HCT116 (cell line): ENCODE measurements at regions not wholly inside any gene's neighbourhood (a gene's known extent, or its start where the extent isn't known, plus 50 kb on each side); places are given as distances from the start of the nearest gene placed in this dataset.

Experiments
- ATAC-seq: fragments of 200-7000 bp; cut with Tn5 transposase; 2 replicates; pipeline ENCODE4 v1.9.1; 2020; ENCODE audit warnings: mild to moderate bottlenecking, moderate library complexity
- BruUV-seq: library from RNA; stranded (reverse); fragments of 400-500 nt; replicated peaks from 2 replicates; lab custom pipeline; 2021; lab: Mats Ljungman, UMichigan
- CTCF ChIA-PET: fragments of 300-600 bp; sonication (Branson Sonifier 250); formaldehyde crosslinking; loops from one replicate; lab custom pipeline; 2021; ENCODE audit warnings: antibody characterized with exemption; lab: Charles Lee
- POLR2A ChIA-PET: fragments of 300-600, 350-600 bp; sonication (Branson Sonifier 250); formaldehyde crosslinking; loops from one replicate; lab custom pipeline; 2021; ENCODE audit warnings: antibody characterized with exemption; lab: Charles Lee
- RAD21 ChIA-PET, 2 experiments: fragments of 300-600 bp; sonication (Branson Sonifier 250); formaldehyde crosslinking; loops; one replicate each; lab custom pipeline; 2023; ENCODE audit warnings: low total read pairs in 2 of 2; ENCODE audit not compliant: uncharacterized antibody in 2 of 2, unreplicated experiment in 2 of 2, low non-redundant PET in 1 of 2; lab: Charles Lee
- DNase-seq: peaks from one replicate; pipeline ENCODE4 v3.0.0-alpha.2; 2010; ENCODE audit warnings: low read depth, low spot score
- H2AFZ ChIP-seq: fragments of 200-600 bp; shearing (Covaris generic), sonication (generic); 2 replicates; pipeline ENCODE4 v1.6.1; 2017; ENCODE audit warnings: low read depth, mixed run types, mixed read lengths, antibody characterized with exemption, low read length; ENCODE audit not compliant: poor library complexity, severe bottlenecking
- H3K27ac ChIP-seq: 2 replicates; pipeline ENCODE4 v1.5.1; 2012; ENCODE audit warnings: low read depth, low read length
- H3K27me3 ChIP-seq: fragments of 200-600 bp; sonication (generic); 2 replicates; pipeline ENCODE4 v1.6.1; 2016; ENCODE audit warnings: mixed run types, low read length, mixed read lengths; ENCODE audit not compliant: insufficient read depth
- H3K36me3 ChIP-seq, 2 experiments: fragments of 200-500 bp in 1 of 2; fragments of 200-600 bp in 1 of 2; sonication (Bioruptor generic) in 1 of 2; sonication (generic) in 1 of 2; 2 replicates each; pipeline versions ENCODE4 v1.5.1 to v1.6.1; 2014 to 2016; ENCODE audit warnings: low read length in 2 of 2, inconsistent platforms in 1 of 2, mixed read lengths in 1 of 2, mixed run types in 1 of 2; ENCODE audit not compliant: insufficient read depth in 2 of 2, control insufficient read depth in 1 of 2
- H3K4me1 ChIP-seq, 2 experiments: fragments of 200-600 bp in 1 of 2; sonication (generic) in 1 of 2; 2 replicates each; pipeline versions ENCODE4 v1.5.1 to v1.6.1; 2012 to 2017; ENCODE audit warnings: low read length in 2 of 2, inconsistent platforms in 1 of 2, mild to moderate bottlenecking in 1 of 2, mixed read lengths in 1 of 2, mixed run types in 1 of 2, moderate library complexity in 1 of 2; ENCODE audit not compliant: insufficient read depth in 2 of 2, control insufficient read depth in 1 of 2
- H3K4me2 ChIP-seq: fragments of 200-600 bp; sonication (generic); 2 replicates; pipeline ENCODE4 v1.6.1; 2017; ENCODE audit warnings: mixed run types, low read length, mixed read lengths
- H3K4me3 ChIP-seq, 2 experiments: fragments of 200-600 bp in 1 of 2; sonication (generic) in 1 of 2; replicated peaks in 1 of 2; 2 replicates each; pipeline ENCODE4 v1.5.1; 2011 to 2016; ENCODE audit warnings: low read length in 2 of 2, control low read depth in 1 of 2, low read depth in 1 of 2, mild to moderate bottlenecking in 1 of 2, mixed read lengths in 1 of 2, mixed run types in 1 of 2
- H3K79me2 ChIP-seq: fragments of 200-600 bp; sonication (generic); 2 replicates; pipeline ENCODE4 v1.6.1; 2017; ENCODE audit warnings: mild to moderate bottlenecking, mixed run types, low read length, moderate library complexity, mixed read lengths; ENCODE audit not compliant: insufficient read depth
- H3K9ac ChIP-seq: fragments of 200-600 bp; sonication (generic); 2 replicates; pipeline ENCODE4 v1.6.1; 2016; ENCODE audit warnings: low read length, mixed read lengths
- H3K9me2 ChIP-seq: fragments of 200-600 bp; sonication (generic), shearing (Covaris generic); 2 replicates; pipeline ENCODE4 v1.6.1; 2017; ENCODE audit warnings: mixed run types, mild to moderate bottlenecking, moderate library complexity; ENCODE audit not compliant: insufficient read depth
- H3K9me3 ChIP-seq, 2 experiments: fragments of 200-500 bp in 1 of 2; fragments of 200-600 bp in 1 of 2; sonication (Bioruptor generic) in 1 of 2; sonication (generic) in 1 of 2; 2 replicates each; pipeline ENCODE4 v1.6.1; 2014 to 2017; ENCODE audit warnings: low read length in 2 of 2, mixed read lengths in 2 of 2, inconsistent platforms in 1 of 2, low read depth in 1 of 2, mild to moderate bottlenecking in 1 of 2, mixed run types in 1 of 2, moderate library complexity in 1 of 2; ENCODE audit not compliant: control insufficient read depth in 1 of 2, insufficient read depth in 1 of 2
- H4K20me1 ChIP-seq: fragments of 200-600 bp; sonication (generic), shearing (Covaris generic); 2 replicates; pipeline ENCODE4 v1.6.1; 2017; ENCODE audit warnings: mixed run types, mild to moderate bottlenecking, moderate library complexity; ENCODE audit not compliant: insufficient read depth
- CBX3 ChIP-seq: IDR thresholded peaks from 2 replicates; pipeline ENCODE4 v1.6.1; 2012; ENCODE audit warnings: low read depth
- CEBPB ChIP-seq: IDR thresholded peaks from 2 replicates; pipeline ENCODE4 v1.6.1; 2012; ENCODE audit warnings: low read depth
- ELF1 ChIP-seq: IDR thresholded peaks from 2 replicates; pipeline ENCODE4 v1.6.1; 2012; ENCODE audit warnings: low read depth, borderline replicate concordance
- FOSL1 ChIP-seq: IDR thresholded peaks from 2 replicates; pipeline ENCODE4 v1.6.1; 2012; ENCODE audit warnings: low read depth
- JUND ChIP-seq: IDR thresholded peaks from 2 replicates; pipeline ENCODE4 v1.6.1; 2012
- MAX ChIP-seq: IDR thresholded peaks from 2 replicates; pipeline ENCODE4 v1.6.1; 2012
- POLR2A ChIP-seq: IDR thresholded peaks from 2 replicates; pipeline ENCODE4 v1.7.0; 2011; ENCODE audit warnings: borderline replicate concordance; ENCODE audit not compliant: insufficient read depth, insufficient read length; ENCODE audit errors: extremely low read depth
- POLR2AphosphoS5 ChIP-seq: IDR thresholded peaks from 2 replicates; pipeline ENCODE4 v1.6.1; 2011; ENCODE audit warnings: mild to moderate bottlenecking, low read depth, low read length, moderate library complexity
- RAD21 ChIP-seq: IDR thresholded peaks from 2 replicates; pipeline ENCODE4 v1.6.1; 2012; ENCODE audit warnings: low read depth, mild to moderate bottlenecking
- SIN3A ChIP-seq: IDR thresholded peaks from 2 replicates; pipeline ENCODE4 v1.6.1; 2012; ENCODE audit warnings: low read depth
- SRF ChIP-seq: IDR thresholded peaks from 2 replicates; pipeline ENCODE4 v1.6.1; 2012; ENCODE audit warnings: low read depth
- TCF7L2 ChIP-seq: IDR thresholded peaks from 2 replicates; pipeline ENCODE4 v1.7.0; 2011; ENCODE audit warnings: borderline replicate concordance, inconsistent platforms; ENCODE audit not compliant: insufficient read depth, insufficient read length; ENCODE audit errors: extremely low read depth
- ZFX ChIP-seq: fragments of 450-650 bp; IDR thresholded peaks from 2 replicates; pipeline ENCODE4 v1.6.1; 2017
- ZNF274 ChIP-seq: fragments of 200-500 bp; sonication (Bioruptor generic); IDR thresholded peaks from 2 replicates; pipeline ENCODE4 v1.6.1; 2014; ENCODE audit warnings: mild to moderate bottlenecking, low read depth, low read length, inconsistent platforms
- intact Hi-C: fragments of 100-400 bp; cut with micrococcal nuclease; formaldehyde crosslinking; loops from 2 replicates; pipeline ENCODE4 v1.10.0; 2022
- TF ChIP-seq, protein P1 (sequence below): IDR thresholded peaks from 2 replicates; pipeline ENCODE4 v1.6.1; 2012; ENCODE audit warnings: low read depth
- TF ChIP-seq, protein P2 (sequence below): IDR thresholded peaks from 2 replicates; pipeline ENCODE4 v1.6.1; 2012
- TF ChIP-seq, protein P3 (sequence below): IDR thresholded peaks from 2 replicates; pipeline ENCODE4 v1.6.1; 2011; ENCODE audit warnings: mild to moderate bottlenecking, low read length, moderate library complexity; ENCODE audit not compliant: insufficient replicate concordance; ENCODE audit errors: extremely low read depth

DNA sequence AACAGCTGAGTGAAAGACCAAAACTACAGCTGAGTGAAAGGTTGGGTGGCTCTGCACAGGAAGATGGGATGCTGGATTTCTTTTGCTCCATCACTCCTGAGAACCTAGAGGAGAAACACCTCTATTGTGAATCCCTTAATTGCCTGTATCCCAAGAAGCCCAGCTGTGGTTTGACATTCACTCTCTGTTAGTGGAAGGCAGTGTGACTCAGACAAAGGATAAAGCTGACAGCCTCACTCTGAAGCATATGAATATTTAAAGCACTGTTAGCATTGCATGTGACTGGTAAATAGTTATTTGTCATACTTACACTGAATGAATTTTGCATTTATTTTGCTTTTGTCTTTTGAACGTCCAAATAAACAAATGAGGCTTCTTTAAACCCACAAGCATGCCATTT is 367.1 kb upstream of the RIOK2 start (continued):
- TF ChIP-seq, protein P1, sequence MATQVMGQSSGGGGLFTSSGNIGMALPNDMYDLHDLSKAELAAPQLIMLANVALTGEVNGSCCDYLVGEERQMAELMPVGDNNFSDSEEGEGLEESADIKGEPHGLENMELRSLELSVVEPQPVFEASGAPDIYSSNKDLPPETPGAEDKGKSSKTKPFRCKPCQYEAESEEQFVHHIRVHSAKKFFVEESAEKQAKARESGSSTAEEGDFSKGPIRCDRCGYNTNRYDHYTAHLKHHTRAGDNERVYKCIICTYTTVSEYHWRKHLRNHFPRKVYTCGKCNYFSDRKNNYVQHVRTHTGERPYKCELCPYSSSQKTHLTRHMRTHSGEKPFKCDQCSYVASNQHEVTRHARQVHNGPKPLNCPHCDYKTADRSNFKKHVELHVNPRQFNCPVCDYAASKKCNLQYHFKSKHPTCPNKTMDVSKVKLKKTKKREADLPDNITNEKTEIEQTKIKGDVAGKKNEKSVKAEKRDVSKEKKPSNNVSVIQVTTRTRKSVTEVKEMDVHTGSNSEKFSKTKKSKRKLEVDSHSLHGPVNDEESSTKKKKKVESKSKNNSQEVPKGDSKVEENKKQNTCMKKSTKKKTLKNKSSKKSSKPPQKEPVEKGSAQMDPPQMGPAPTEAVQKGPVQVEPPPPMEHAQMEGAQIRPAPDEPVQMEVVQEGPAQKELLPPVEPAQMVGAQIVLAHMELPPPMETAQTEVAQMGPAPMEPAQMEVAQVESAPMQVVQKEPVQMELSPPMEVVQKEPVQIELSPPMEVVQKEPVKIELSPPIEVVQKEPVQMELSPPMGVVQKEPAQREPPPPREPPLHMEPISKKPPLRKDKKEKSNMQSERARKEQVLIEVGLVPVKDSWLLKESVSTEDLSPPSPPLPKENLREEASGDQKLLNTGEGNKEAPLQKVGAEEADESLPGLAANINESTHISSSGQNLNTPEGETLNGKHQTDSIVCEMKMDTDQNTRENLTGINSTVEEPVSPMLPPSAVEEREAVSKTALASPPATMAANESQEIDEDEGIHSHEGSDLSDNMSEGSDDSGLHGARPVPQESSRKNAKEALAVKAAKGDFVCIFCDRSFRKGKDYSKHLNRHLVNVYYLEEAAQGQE = no peak
- TF ChIP-seq, all 23 proteins: peak for 0

- Histone ChIP-seq H2AFZ (no peak overlapping the region), H3K9ac (no peak overlapping the region), H3K4me2 (no peak overlapping the region), H3K79me2 (no peaks in the 10 kb centered on the region), H3K4me1 (no peaks in the 10 kb centered on the region), H3K9me2 (no peaks in the 10 kb centered on the region), H3K9me3 (no peaks in the 10 kb centered on the region), H4K20me1 (no peaks in the 10 kb centered on the region), H3K27me3 (no peaks in the 10 kb centered on the region), H3K4me3 (no peak overlapping the region), H3K27ac (no peak overlapping the region), H3K36me3 (no peaks in the 10 kb centered on the region)
- no TSS peak for BruUV-seq
- CTCF ChIA-PET = interaction anchor here (1.9 kb wide), 1 partner anchor 17 kb away, joined by 8 read pairs; no protein-coding TSS in a partner anchor
- TF ChIP-seq CEBPB (no peak), SIN3A (no peak), CBX3 (no peak), TCF7L2 (no peak), SRF (no peak), POLR2AphosphoS5 (no peak), ELF1 (no peak), ZFX (no peak), JUND (no peak), FOSL1 (no peak), RAD21 (no peak), POLR2A (no peak), ZNF274 (no peak), MAX (no peak)
- TF ChIP-seq, protein P2, sequence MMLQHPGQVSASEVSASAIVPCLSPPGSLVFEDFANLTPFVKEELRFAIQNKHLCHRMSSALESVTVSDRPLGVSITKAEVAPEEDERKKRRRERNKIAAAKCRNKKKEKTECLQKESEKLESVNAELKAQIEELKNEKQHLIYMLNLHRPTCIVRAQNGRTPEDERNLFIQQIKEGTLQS = no peak
- TF ChIP-seq, protein P3, sequence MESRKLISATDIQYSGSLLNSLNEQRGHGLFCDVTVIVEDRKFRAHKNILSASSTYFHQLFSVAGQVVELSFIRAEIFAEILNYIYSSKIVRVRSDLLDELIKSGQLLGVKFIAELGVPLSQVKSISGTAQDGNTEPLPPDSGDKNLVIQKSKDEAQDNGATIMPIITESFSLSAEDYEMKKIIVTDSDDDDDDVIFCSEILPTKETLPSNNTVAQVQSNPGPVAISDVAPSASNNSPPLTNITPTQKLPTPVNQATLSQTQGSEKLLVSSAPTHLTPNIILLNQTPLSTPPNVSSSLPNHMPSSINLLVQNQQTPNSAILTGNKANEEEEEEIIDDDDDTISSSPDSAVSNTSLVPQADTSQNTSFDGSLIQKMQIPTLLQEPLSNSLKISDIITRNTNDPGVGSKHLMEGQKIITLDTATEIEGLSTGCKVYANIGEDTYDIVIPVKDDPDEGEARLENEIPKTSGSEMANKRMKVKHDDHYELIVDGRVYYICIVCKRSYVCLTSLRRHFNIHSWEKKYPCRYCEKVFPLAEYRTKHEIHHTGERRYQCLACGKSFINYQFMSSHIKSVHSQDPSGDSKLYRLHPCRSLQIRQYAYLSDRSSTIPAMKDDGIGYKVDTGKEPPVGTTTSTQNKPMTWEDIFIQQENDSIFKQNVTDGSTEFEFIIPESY = no peak
- DNase-seq = no peak
- ATAC-seq = no peak
- intact Hi-C loops = no loop called here
- RAD21 ChIA-PET = no interaction called here
- POLR2A ChIA-PET = no interaction called here
Observed at GRCh38 chr5:97550818-97551217, 367.8 kb upstream of the RIOK2 start.
